ENCODE measurements at regions not wholly inside any gene's neighbourhood (a gene's known extent, or its start where the extent isn't known, plus 50 kb on each side); places are given as distances from the start of the nearest gene placed in this dataset.

DNA sequence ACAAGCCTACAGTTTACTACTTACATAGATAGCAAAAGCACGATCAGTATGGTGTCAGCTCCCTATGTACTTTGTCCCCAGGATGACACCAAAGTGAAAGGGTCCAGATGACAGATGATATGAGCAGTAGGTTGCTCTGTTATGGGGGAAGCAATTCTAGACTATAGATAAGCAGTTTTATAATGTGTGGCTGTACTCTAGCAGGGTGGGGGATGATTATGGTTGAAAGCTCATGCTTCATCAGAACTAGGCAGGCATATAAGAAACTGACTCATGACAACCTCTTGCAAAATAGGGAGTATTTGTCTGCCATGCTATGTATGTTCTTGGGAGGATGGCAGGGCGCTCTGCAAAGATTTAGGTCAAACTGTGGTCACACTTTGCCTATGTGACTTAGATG lies 158.2 kb upstream of the ZBED5 start:
- no peak for DNase-seq (ENCODE audit: low read depth)

DNA sequence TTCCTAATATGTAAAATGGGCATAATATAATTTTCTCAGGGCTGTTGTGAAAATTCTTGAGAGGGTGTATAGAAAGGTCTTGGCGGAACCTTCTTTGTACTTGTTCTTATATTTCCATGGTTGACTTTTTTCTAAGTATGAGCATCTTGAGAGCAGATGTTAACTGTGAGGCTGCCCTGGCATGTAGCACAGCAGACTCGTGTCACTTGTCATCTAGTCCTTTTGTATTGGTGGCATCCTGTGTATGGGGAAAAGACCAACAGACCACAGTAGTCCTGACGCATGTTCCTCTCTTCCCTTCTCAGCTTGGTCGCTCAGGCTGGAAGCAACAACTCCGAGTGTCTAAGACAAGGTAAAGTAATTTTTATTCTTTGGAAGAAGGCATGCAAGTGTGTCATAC lies 153.8 kb upstream of the ZBED5 start:
- DNase-seq (ENCODE audit: low read depth), result no peak

DNA sequence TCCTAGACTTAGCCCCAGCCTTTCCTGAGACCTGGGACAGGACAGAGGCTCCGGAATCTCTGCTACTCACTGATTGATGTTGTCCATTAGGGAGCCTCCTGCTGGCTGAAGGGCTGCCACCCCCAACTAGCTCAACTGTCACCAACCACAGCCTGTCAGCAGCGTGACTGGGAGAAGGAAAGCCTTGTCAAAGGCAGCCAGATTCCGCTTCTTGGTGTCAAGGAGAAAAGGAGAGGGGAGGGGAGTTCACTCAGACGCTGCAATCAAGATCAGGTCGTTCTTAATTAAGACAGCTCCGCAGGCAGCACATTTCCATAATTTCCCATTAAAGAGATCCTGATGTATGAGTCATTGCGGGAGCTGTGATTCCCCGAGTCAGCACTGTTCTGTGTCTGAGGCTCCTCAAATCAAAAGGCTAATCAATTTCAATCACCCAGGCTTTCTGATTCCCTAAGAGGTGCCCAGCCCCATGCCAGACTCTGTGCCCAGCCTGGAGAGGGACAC lies 152.8 kb upstream of the ZBED5 start:
- peak; percentile 69 for DNase-seq (ENCODE audit: low read depth)

DNA sequence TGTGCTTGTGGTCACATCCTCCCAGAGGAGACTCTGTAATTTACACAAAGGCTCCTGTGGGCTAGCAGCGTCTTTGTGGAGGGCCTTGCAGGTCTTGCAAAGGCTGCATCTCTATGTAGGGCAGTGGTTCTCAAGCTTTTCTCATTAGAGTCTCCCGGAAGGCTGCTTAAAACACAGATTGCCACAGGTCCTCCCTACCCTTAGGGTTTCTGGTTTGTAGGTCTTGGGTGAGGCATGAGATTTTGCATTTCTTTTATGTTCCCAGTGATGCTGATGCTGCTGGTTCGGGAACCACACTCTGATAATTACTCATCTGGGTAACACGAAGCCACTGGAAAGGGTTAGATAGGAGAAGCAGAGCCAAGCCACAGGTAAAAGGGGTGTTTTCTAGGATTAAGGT lies 151.3 kb upstream of the ZBED5 start:
- DNase-seq (ENCODE audit: low read depth), result no peak

DNA sequence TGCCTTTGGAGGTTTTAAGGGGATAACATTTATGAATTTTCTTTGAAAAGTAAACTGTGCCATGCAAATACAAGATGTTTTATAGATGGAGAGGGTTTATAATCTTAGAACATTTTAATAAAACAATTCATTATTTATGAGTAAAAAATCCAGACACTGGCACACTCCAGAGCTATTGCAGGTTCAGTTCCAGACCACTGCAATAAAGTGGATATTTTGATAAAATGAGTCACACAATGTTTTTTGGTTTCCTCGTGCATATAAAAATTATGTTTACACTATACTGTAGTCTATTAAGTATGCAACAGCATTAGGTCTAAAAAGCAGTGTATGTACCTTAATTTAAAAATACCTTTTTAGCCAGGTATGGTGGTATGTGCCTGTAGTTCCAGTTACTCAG lies 146.2 kb upstream of the ZBED5 start:
- no peak for DNase-seq (ENCODE audit: low read depth)

DNA sequence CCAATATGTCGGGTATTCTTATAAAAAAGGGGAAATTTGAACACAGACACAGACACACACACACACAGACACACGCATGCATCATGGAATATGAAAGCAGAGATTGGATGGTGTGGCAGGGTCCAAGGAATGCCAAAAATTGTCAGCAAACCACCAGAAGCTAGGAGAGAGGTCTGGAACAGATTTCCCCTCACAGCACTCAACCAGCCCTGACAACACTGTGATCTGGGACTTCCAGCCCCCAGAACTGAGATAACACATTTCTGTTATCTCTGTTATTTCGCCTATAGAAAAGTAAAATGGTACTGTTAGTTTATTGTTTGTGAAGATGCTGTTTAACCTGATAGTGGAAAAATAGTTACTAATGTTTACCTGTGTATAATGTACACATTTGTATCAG lies 145.4 kb upstream of the ZBED5 start:
- DNase-seq (ENCODE audit: low read depth), result no peak

DNA sequence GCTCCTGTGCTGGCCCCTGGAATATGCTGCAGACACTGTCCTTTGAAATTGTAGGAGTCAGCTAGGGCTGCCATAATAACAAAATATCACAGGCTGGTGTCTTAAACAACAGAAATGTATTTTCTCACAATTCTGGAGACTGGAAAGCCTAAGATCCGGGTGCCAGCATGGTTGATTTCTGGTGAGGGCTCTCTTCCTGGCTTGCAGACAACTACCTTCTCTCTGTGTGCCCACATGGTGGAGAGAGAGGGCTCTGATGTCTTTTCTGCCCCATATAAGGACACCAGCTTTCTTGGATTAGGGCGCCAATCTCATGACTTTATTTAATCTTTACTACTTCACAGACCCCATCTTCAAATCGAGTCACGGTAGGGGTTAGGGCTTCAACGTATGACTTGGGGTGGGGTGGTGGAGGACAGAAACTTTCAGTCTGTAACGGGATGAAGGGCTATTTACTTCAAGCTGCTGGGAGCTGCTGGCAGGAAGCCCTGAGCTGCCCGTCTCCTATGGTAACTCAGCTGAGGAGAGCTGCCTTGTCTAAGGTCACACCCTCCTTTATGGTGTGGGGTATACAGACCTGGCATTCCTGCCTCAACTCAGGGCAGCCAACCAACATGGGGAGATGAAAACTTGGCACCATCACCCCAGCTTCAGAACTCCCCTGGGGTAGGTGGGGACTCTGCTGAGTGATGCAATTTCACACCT lies 142.9 kb upstream of the ZBED5 start:
- no peak for DNase-seq (ENCODE audit: low read depth)

DNA sequence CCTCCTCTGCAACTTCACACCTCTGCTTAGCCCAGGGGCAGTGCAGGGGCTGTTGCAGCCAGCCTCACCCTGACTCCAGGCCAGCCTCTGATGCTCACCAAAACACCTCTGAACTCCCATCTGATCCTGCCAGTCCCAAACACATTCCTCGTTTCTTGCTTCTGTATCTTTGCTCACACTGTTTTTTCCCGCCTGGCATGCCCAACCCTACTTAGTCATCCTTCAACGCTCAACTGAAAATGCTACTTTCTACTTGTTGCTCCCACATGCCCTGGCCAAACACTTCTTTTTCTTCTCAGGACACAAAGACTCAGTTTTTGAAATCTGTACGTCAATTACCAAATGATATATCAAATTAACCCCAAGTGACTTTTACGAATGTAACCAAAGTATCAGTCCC lies 140.8 kb upstream of the ZBED5 start:
- DNase-seq (ENCODE audit: low read depth), result no peak

DNA sequence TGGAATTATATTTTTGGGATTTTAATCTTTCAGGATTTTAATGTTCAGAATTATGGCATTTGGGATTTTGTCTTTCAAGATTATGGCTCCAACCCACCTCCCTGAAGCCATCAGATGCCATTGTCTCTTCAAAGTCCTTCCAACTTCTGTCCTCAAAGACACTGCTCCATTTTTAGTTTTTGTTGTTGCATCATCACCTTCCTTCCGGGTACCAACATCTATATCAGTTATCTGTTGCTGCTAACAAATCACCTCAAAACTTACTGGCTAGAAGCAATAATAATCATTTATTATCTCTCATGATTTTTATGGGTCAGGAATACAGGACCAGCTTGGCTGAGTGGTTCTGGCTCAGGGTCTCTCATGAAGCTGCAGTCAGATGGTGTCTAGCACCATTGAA lies 138.8 kb upstream of the ZBED5 start:
- DNase-seq (ENCODE audit: low read depth), result no peak

DNA sequence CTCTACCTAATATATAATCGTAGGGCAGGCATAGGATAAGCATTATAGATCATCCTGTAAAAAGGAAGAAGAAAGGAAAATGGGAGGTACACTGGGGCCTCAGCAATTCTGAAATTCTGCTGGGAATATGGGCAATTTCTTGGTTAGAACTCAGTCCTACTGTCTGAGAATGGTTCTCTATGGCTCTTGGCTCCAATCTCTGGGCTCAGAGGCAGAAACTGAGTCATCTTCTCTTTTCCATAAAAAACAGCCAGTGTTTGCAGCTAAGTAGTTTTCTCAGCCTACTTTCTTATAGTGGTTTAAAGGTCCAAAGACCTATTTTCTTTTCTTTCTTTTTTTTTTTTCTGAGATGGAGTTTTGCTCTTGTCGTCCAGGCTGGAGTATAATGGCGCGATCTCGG lies 135.8 kb upstream of the ZBED5 start:
- DNase-seq (ENCODE audit: low read depth), result no peak

DNA sequence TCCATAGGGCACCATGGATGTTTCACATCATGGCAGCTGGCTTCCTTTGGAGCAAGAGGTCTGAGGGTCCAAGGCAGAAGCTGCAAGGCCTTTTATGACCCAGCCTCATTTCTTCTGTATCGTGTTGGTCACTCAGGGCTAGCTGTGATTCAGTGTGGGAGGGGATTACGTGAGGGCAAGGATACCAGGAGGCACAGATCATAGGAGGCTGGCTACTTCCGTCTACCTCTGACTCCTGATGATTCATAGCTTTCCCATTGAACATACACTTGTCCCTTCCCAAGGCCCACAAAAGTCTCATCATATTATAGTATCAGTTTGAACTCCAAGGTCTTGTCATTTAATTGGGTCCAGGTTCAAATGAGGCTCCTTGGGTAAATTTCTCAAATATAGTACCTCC lies 135.3 kb upstream of the ZBED5 start:
- DNase-seq (ENCODE audit: low read depth), result no peak

DNA sequence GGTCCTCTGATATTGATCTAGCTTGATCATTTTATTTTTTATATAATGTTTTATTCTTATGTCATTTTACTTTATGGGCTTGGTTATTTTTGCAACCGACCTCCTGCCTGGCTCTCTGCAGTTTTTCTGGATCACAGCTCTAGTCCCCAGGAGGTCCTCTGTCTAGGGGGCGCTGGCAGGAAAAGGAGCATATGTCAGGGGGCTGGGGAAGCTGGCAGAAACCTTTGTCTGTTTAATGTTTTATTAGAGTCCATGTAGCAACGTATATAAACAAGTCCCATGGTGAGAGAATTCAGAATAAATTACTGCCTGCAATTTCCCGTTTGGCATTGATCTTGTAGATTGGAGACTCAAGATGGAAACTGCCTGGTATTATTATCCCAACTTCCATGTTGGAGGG lies 133.5 kb upstream of the ZBED5 start:
- DNase-seq (ENCODE audit: low read depth), result no peak

DNA sequence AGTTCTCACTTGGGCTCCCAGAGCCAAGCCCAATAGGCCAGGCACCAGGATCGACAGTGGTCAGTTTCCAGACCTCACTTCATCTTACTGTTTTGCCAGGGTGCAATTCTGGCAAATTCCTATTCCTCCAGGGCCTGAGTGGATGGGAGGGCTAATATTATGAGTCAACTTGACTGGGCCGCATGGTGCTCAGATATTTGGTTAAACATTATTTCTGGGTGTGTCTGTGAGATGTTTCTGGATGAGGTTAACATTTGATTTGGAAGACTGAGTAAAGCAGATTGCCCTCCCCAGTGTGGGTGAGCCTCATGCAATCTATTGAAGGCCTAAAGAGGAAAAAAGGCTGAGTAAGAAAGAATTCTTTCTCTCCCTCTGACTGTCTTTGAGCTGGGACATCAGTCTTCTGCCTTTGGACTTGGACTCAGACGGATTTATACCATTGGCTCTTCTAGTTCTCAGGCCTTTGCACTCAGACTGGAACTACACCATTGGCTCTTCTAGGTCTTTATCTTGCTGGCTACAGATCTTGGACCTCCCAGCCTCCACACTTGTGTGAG lies 132.9 kb upstream of the ZBED5 start:
- peak; percentile 59 for DNase-seq (ENCODE audit: low read depth)

DNA sequence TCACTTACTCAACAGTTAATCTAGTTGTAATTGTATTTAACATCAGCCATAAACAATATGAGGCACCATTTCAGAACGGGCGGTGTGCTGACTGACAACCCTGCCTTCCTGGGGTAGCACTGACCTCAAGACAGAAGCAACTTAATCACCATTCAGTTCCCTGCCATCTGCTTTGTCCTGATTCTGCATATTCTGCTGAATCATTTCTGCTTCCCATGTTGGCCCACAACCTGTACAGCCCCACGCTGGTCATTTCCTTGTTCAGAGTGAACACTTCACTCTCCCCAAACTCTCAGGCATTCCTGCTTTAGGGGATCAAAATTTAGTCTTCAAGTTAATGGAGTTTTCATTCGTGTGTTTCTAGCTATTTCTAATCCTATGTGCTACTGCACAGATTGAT lies 132.3 kb upstream of the ZBED5 start:
- no peak for DNase-seq (ENCODE audit: low read depth)

DNA sequence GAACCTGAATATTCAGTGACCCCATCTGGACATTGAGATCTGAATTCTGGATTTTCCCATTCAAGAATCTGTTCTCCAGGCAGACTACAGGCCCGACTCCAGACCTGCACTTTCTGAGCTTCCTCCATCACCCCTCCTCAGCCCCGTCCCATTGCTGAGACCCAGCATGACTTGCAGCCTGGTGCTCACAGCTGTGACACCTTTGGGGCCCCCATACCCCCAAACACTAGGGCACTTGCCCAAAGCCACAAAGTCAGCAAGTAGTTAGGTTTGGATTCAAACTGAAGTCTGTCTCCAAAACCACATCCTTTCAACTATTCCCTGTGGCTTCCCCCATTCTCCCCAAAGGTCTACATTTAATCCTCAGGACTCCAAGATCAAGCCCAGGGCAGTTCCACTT lies 128.2 kb upstream of the ZBED5 start:
- DNase-seq (ENCODE audit: low read depth), result no peak

DNA sequence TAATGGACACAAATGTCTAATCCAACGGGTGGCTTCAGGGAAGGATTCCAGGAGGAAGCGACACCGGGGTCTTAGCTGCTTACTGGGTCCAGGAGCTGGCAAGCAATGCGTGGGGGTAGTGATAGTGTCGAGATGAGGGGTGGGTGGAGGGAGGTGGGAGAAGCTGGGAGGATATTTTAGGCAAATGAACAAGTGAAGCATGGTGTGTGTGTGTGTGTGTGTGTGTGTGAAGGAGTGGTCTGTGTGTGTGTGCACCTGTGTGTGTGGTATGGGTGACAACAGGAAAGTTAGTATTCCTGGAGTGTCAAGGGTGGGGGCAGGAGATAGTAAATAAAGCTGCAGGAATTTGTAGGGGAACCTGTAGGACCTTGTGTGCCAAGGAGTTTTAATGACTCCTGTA lies 126.9 kb upstream of the ZBED5 start:
- no peak for DNase-seq (ENCODE audit: low read depth)

DNA sequence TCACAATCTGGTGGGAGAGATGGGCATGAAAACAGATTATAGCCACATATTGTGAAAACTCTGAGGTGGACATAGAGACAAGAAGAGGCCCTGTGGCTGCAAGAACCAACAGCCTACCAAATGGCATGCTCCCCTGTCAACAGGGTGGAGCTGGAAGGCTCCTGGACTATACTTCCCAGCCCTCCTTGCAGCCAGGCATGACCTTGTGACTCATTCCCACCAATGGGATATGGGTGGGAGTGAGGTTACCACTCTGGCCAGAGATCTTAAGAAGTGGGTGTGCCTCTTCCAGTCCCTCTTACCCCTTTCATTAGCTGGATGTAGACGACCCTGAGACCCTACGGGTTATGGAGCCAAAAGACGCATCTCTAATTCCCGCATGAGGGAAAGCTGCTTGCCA lies 126.4 kb upstream of the ZBED5 start:
- DNase-seq (ENCODE audit: low read depth), result no peak

DNA sequence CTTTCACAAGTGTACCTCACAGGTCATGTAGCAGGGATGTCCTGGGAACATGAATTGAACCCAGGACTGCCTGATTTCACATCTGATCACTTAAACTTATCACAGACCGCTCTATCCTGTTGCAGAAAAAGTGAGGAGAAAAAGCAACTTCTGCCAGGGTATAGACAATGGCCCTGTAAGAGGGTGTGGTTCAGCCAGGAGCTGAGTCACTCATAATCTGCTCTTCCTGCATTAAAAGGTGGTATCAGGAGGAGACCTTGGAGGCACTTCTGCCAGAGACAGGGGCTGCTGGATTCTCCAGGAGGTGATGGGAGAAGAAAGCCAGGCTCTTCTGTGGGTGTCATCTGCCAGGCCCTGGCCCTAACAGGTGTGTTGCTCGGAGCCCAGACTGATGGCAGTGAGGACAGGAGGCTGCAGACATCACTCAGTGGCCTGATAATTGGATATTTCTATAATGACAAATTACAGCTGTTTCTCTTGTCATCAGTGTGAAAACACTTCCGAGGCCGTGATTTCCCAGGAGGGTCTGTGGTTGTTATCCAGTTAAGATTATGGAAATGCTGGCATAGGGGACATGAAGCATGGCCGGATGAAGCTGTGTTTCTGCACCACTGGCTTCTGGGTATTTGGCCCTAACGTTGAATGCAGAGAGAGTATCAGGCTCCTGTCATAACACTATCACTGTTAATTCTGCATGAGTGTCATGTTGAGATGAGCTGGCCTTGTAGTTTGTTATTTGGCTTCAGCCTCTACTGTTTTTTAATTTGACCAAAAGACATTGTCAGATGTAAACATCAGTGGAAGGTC lies 125.1 kb upstream of the ZBED5 start:
- no peak for DNase-seq (ENCODE audit: low read depth)

DNA sequence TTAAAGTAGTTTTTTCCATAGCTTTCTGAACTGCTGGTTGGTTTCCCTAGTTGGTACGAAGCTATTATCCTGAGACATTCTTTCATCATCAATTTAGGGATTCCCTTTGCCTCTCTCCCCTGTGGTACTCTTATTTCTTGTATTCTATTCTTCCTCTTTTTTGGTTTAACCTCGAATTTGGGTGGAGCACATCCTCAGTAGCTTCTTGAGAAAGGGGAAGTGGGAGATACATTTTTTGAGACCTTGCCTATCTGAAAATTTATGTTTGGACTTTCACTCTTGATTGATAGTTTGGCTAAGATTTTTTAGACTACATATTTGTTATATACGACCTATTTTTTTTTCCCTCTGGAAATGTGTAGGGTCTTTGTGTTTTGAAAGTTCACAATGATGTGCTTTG lies 121.7 kb upstream of the ZBED5 start:
- DNase-seq (ENCODE audit: low read depth), result no peak

DNA sequence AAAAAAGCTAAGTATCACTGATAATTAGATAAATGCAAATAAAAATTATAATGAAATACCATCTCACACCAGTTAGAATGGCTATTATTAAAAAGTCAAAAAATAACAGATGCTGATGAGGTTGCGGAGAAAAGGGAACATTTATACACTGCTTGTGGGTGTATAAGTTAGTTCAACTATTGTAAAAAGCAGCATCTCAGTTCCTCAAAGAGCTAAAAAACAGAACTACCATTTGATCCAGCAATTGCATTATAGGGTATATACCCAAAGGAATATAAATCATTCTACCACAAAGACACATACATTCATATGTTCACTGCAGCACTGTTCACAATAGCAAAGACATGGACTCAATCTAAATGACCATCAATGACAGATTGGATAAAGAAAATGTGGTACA lies 120.3 kb upstream of the ZBED5 start:
- DNase-seq (ENCODE audit: low read depth), result no peak

DNA sequence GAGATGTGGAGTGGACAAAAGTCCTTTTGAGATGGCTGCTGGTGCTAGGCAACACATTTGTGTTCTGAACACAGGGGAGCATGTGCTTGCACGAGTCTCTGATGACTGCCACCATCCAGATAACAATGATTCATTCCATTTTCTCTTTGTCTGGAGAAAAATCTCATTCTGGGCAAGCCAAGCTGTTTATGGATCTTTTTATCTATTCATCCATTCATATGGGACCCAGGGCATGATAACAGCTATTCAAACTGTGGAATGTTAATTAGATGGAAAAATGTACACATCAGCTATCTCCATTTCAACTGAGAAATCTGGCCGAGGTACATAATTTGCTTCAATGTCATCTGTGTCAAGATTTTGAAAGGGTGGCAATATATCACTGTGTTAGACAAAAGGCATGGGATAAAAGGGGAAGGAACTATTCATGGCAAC lies 117.5 kb upstream of the ZBED5 start:
- DNase-seq (ENCODE audit: low read depth), result no peak

DNA sequence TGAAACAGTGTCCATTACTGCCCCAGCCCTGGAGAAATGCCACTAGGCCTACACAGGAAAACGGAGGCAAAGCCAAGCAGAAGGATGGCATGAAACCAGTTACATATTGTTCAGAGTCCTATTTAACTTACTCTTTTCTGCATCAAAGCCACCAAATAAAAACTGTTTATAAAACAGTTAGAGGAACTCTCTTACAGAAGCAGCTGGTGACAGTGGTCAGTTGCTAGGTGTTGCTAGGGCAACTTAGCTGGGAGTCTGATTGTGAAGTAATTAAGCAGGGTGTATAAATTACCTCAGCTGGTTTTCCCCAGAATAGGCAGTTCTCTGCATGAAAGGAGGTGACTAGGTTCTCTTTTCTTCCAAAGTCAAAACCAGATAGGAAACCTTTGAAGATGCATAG lies 115.6 kb upstream of the ZBED5 start:
- no peak for DNase-seq (ENCODE audit: low read depth)

DNA sequence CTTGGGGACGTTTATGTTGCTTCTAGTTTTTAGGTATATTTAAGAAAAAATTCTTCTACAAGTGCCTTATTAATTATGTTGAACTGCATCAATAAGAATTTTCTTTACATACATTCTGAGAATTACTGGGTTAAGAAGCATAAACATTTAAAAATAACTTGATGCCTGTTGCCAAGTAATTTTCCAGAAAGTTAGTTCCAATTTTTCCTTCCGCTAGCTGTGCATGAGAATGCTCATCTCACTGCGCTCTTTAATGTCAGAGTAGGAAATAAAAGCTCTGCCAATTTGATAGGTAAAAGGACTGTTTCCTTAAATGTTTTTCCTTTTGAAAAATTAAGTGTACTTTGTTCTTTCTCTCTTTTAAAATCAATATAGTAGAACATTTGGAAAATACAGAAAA lies 113.1 kb upstream of the ZBED5 start:
- DNase-seq (ENCODE audit: low read depth), result no peak
